GM12873 (cell line): ENCODE measurements at regions not wholly inside any gene's neighbourhood (a gene's known extent, or its start where the extent isn't known, plus 50 kb on each side); places are given as distances from the start of the nearest gene placed in this dataset.

Experiments
- CTCF ChIP-seq: IDR thresholded peaks from 2 replicates; pipeline ENCODE4 v1.5.1; 2012; ENCODE audit warnings: low read depth, mild to moderate bottlenecking, moderate library complexity, low read length, control low read depth; ENCODE audit not compliant: insufficient read depth; ENCODE audit errors: missing control alignments

DNA sequence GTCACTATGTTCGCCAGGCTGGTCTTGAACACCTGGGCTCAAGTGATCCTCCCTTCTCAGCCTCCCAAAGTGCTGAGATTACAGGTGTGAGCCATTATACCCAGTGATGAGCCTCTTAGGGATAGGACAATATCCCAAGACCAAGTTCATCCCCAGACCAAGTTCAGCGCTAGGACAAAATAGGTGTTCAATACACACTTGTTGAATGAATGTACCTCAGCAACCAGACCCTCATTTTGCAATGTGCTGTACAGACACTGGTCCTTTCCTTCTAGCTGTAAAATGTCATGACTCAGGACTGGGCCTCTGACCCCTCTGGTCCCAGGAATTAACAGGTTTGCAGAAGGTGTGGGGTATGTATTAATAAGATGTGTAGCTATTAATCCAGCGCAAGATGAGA, 246.0 kb downstream of the TSHZ3 start:
- no peak for TF ChIP-seq CTCF

DNA sequence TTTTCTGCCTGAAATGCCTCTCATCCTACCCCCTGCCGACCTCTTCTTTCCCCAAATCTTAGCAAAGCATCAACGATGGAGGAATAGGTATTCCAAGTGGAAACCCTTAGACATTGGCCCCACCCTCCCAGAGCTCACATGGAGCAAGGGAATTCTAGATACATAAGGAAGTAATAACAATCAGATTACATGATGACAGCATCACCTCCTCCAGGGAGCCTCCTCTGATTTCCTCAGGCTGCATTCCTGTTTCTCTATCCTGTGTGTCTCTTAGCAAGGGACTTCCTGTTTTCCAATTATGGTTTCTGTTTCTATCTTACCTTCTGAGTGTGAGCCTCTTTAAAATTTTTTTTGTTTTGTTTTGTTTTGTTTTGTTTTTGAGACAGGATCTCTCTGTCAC, 246.6 kb downstream of the TSHZ3 start:
- TF ChIP-seq CTCF, result no peak

- TF ChIP-seq CTCF, result no peak
Measured at GRCh38 chr19:31100981-31101380, 248.3 kb downstream of the TSHZ3 start.

- no peak for TF ChIP-seq CTCF
Measured at GRCh38 chr19:31100206-31100590, 249.0 kb downstream of the TSHZ3 start.

DNA sequence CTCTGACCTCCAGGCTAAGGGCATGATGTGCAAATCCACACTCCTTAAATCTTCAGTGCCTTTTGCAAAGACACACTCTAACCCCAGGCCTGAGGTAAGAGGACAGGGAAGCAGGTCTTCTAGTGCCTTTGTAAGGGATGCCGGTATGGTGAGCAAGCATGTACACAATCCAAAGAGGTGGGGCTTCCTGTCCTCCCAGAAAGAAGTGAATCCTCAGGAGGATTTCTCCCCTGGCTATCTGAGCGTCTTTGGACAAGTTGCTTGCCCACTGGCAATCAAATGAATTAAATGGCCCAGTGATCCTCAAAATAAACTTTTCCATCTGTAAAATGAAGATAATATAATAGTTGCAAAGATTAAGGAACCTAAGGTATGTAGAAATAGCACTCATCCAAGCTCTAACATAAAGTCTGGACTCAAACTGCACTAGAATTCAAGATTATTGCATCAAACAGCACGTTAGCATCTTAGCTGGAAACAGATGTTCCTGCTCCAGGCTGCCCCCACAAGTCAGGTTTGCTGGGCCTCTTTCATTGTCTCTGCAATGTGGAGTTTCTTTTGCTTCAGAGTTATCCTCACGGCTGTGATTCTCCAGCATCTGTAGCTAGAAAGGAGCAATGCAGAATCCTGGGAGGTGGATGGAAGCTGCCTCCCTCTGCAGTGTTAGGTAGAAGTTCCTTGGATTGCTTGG, 249.6 kb downstream of the TSHZ3 start:
- TF ChIP-seq CTCF, result no peak

GRCh38 chr19:31098836-31099235, 250.4 kb downstream of the TSHZ3 start:
- TF ChIP-seq CTCF, result no peak

DNA sequence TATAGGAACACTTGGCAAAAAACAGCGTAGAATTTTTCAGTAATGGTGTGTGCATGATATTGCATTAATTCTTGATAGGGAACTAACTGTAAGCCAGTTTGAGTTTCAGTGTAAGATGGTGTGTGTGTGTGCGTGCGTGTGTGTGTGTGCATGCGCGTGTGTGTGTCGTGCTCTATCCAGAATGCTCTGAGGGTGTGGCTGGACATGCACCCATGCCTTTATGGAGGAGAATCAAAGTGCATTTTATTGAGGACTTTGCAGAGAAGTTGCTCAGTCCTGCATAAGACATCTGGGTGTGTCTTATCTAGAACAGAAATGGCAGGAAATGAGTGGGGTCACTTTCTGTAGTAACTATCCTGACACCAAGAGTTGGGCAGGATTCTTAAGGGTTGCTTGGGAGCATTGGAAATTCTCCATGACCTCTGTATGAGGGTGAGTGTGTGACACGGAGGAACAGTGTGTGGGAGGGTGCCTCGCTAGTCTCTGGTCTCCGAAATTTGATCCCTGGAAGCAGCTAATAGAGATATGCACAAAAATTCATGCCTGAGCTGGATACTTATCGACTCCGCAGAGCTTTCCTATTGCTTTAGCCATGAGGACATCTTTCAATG, 252.2 kb downstream of the TSHZ3 start:
- TF ChIP-seq CTCF, result no peak
